Right renal pelvis (tissue), 4 donors: ENCODE measurements at regions not wholly inside any gene's neighbourhood (a gene's known extent, or its start where the extent isn't known, plus 50 kb on each side); places are given as distances from the start of the nearest gene placed in this dataset.

Experiments used
- DNase-seq, 4 donors: peaks; one replicate each; pipeline ENCODE4 v3.0.0-alpha.2; 2013; ENCODE audit warnings: low read depth in 4 of 4, low spot score in 3 of 4, missing footprints in 1 of 4

GRCh38 chr10:90313576-90314325, 544.1 kb downstream of the HTR7 start:
- DNase-seq, result no peak

DNA sequence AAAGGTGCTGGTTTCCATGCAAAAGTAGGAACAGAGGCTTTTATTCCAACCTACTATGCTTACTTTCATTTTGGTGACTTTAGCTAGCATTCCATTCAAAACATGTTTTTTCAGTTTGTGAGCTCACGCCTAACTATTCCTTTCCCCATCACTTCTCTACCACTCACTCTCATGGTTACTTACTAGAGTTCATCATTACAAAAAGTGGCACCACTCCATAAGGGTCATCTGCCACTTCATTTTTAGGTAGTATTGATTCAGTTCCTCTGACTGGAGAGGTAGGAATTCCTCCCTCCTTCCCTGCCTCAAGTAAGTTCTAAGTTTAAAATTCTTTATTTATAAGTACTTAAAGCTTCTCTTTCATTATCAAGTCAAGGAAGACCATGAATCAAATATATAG, 543.1 kb downstream of the HTR7 start:
- no peak for DNase-seq

DNA sequence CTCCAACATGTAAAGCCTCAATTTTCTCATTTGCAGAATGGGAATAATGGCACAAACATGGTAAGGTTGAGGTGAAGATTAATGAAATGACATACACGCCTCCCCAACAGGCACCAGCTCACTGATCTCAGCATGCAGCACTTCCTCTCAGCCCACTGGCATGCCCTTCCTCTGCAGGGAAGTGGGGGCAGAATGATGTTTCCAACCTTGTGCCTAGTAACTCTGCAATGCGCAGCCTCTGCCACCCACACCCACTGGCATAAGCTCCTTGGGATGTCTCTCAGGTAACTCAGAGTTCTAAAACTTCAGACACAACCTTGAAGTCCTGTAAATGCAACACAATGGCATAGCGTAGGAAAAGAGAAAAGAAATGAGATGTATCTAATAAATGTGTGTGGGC, 540.7 kb downstream of the HTR7 start:
- DNase-seq, result no peak

- DNase-seq, result no peak
Observed at GRCh38 chr10:90318659-90319058, 539.2 kb downstream of the HTR7 start.

DNA sequence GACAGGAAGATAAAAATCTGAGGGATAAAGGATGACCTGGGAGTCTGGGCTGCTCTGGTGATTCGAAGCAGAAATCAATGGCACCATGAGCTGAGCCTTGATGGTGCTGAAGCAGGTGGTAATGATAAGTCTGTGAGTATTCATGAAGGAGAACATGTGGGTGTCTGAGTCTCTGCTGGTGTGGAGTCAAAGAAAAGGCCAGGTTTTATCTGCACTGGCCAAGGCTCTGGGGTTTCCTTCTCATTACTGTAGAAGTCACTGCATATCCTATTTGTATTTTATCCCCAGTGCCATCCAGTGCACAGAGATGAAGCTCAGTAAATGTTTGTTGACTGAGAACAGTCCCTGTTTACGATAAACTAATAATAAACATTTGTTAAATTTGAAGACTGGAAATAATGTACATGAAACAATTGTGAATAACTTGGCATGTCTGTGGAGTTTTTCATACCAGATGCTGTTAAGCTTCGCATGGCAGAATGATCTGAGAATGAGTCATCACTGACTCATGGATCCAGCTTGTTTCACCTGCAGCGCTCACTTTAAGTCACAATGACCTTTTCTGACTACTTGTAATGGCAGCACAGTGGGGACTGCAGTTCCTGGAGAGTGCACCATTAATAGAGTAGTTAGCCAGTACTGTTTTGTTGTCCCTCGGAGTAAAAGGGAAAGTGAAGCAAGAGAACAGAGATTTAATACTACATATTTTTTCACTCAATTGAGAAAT, 538.5 kb downstream of the HTR7 start:
- no peak for DNase-seq

DNA sequence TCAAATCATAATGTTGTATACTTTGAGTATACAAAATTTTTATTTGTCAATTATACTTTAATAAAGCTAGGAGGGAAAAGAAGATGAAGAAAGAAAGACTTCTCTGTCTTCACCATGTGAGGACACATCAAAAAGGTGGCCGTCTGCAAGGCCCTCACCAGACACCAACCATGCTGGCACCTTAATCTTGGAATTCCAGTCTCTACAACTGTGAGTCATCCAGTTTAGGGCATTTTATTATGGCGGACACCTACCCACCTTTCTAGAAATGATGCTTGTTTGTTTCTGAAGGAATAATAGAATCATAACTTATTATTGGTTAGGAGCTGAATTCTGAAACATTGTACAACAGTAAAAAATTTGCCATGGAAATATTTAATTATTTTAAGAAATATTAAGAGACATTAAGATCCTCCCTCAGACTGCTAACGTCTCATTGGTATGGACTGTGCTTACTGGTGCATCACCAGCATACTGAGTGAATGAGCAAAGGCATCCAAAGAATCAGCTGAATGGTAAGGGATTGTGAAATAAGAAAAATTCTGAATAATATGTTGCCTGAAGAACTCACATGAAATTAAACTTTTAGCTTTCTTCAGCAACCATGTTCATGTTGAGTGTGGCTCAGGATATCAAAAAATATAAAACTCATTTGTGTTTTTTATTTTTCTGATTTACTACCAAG, 536.6 kb downstream of the HTR7 start:
- no peak for DNase-seq

DNA sequence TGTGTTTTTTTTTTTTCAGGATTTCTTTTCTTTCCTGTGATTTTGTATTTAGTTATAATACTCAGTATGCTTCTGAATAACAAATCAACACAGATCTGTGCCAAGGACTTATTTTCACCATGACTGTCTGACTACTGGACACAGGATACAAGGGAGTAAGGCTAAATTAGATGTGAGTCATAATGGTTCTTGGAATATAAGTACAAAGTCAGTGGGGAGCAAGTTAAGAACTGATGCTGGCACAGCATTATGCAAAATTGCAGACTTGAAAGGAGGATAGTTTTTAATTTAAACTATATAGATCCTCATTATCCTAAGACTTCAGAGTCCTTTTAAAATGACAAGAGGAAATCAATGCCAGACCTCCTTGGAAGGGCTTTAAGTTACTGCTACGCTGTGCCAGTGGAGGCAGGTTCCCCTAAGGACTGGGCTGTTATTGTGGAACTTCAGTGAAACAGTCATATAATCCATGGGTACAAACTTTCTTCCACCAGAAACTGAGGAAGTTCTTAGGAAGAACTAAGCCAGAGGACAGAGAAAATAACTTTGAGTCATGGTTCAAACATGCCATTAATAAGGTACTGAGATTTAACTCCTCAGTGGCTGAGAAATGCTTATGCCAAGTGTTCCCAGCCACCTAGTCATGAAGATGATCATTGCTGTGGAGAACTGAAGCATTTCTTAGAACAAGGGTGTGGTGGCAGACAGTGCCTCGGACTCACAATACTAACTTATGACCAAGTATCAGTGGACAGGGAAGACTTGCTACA, 531.2 kb downstream of the HTR7 start:
- no peak for DNase-seq

- DNase-seq, result no peak
Observed at GRCh38 chr10:90327611-90328010, 530.2 kb downstream of the HTR7 start.

- DNase-seq, result no peak
Observed at GRCh38 chr10:90328459-90328858, 529.4 kb downstream of the HTR7 start.

GRCh38 chr10:90328896-90329295, 528.9 kb downstream of the HTR7 start:
- no peak for DNase-seq

- no peak for DNase-seq
Observed at GRCh38 chr10:90337316-90337715, 520.5 kb downstream of the HTR7 start.

- no peak for DNase-seq
Observed at GRCh38 chr10:90342480-90342879, 515.4 kb downstream of the HTR7 start.

DNA sequence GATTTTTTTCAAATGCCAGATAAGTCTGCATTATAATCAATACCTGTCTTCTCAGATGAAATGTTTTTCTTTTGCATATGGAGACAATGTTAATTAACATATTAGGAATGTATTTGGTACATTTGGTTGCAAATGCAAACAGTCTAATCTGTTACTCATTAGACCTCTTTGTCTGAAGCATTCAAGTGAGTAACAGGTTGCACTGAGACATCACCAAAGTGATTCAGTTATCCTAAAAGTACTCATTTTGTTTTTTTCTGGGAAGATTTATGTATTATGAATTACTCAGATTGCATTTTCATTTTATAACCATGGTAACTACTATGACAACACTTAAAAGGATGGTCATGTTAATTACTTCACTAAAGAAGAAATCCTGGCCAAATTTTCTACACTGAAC, 513.6 kb downstream of the HTR7 start:
- DNase-seq, result no peak

GRCh38 chr10:90347239-90347638, 510.6 kb downstream of the HTR7 start:
- no peak for DNase-seq

DNA sequence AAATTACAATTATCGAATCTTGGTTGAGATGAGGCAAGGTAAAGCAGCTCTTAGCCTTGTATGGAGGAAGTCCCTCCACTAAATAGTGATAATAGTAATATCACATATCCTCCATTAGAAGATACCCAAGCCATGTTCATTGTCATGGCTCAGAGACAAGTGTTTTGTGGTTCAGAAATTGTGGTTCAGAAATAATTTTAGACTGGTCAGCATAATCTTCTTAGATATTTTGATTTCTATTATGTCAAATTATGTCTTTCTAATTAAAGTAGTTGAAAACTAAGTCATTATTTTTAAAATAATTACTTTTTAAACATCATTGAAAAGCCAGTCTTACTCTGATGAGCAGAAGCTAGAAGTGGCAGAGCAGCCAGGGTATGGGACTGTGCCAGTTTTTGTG, 507.7 kb downstream of the HTR7 start:
- no peak for DNase-seq

- no peak for DNase-seq
Observed at GRCh38 chr10:90352288-90352687, 505.6 kb downstream of the HTR7 start.

DNA sequence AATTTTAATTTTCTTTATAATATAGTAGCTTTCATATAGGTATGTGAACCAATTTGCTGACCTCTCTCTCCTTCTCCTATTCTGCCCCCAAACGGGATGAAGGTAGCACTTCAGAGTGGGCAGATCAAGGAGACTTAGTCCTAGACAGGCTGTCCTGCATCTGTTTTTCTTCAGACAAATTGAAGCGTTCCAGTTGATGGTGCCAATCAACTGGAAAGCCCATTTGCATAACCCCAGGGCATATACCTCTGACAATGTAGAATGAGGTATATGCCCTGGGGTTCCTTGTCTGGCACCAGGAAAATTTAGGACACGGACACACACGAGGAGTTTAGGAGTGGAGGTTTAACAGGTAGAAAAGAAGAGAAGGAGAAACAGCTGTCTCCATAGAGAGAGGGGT, 502.9 kb downstream of the HTR7 start:
- DNase-seq, result no peak

DNA sequence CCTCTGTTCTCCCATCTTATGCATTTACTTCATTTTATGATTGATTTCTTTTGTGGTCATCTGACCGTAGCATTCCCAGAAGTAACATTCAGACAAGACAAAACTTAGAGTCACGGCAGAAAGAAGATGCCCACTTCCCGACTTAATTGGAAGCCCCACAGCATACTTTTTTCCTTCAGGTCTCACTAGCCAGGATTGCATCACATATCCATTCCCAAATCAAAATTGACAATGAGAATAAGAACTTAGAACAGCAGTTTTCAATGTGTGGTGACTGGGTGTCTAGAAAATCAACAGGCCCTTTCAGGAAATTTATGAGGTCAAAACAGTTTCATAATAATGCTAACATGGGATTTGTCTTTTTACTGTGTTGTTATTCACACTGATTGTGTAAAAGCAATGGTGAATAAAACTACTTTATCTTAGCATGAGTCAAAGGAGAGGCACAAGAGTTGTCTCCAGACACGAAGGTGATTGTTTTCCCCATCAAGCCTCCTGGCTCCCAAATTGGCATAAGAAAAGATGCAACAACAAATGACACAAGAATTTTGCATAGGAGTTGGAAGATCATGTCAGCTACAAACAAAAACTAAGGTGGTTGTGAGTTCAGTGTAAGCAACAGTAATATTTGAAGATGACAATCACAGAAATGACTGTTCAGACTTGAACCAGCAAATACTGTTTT, 493.9 kb downstream of the HTR7 start:
- no peak for DNase-seq

DNA sequence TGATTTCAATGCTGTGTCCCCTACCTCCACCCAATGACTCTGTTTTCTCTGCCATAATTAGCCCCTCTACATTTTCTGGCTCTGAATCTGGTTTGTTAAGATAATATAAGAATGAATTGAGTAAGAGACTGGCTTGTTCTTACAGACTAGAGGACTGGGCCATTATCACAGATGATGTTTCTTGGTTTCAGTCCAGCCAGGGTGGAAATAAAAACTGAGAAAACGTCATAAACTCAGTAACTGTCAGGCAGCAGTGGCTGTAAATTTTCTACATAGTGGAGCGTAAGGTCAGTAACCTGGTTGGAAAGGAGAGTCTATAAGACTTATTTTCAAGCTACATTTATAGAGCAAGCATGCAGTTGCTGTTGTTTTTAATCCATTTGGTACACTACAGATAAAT, 485.4 kb downstream of the HTR7 start:
- DNase-seq, result no peak

DNA sequence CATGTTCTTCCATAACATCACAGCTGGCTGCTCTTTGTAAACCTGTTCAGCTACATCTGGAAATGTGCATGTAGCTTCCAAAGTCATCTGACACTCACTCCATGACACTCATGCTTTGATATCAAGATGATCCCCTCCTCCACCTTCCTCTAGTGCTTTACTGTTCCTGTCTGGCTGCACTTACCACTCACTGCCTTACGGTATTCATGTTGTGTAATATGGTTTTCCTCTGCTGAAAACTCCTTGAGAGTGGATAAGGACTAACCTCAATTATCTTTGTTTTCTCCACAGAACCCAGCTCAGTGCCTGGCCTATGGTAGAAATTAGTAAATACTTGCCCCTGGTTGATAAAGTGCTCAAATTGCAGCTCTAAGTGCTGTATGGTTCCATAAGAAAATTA, 483.9 kb downstream of the HTR7 start:
- no peak for DNase-seq
